ENCODE measurements at regions not wholly inside any gene's neighbourhood (a gene's known extent, or its start where the extent isn't known, plus 50 kb on each side); places are given as distances from the start of the nearest gene placed in this dataset.

DNA sequence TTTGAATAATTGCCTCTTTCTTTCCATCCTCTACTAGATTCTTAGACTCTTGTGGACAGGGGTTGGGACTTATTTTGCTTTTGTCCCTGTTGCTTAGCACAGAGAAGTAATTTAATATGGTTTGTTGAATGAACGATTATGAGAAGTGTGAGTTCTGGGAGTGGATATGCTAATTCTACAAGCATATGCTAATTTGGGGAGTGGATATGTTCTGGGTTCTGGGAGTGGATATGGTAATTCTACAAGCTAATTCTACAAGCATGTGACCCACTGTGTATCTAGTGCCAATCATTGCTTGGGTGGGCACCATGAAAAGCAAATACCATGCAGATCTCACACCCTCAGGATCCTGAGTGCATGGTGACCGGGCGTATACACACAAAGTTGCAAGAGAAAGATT lies 181.8 kb upstream of the IL12B start:
- CTCF ChIA-PET (ENCODE audit: low intra/inter-chr PET ratio) = no interaction called here
- Histone ChIP-seq H3K4me1 (replicated peaks in 1 of 2; ENCODE audit: control insufficient read depth in 2 of 2, insufficient read depth in 2 of 2, low read length in 2 of 2) (no peaks in the 10 kb centered on the region), H3K27ac (ENCODE audit: extremely low read depth, low read depth, low read length) (no peak overlapping the region), H3K79me2 (ENCODE audit: control insufficient read depth, insufficient read depth, low read length) (no peaks in the 10 kb centered on the region), H3K4me3 (no peak overlapping the region), H2AFZ (ENCODE audit: low read depth, low read length) (no peak overlapping the region), H3K4me2 (ENCODE audit: insufficient read depth, low read length) (no peak overlapping the region), H3K9ac (ENCODE audit: insufficient read depth in 1 of 2, low read depth in 2 of 2, low read length in 2 of 2) (no peak overlapping the region), H3K9me1 (ENCODE audit: control insufficient read depth, insufficient read depth, low read length) (no peaks in the 10 kb centered on the region), H3K27me3 (ENCODE audit: control insufficient read depth in 2 of 2, insufficient read depth in 2 of 2, low read length in 2 of 2) (no peaks in the 10 kb centered on the region; a peak in 1 of 5 replicates), H3K9me3 (replicated peaks; ENCODE audit: control insufficient read depth, insufficient read depth, low read depth, low read length) (no peaks in the 10 kb centered on the region), H3K36me3 (ENCODE audit: control insufficient read depth, insufficient read depth, low read length) (no peaks in the 10 kb centered on the region), H4K20me1 (replicated peaks; ENCODE audit: control insufficient read depth, insufficient read depth, low read length) (no peaks in the 10 kb centered on the region)
- FAIRE-seq = no peak
- no peak for ATAC-seq
- POLR2A ChIA-PET = no interaction called here
- BruUV-seq (replicated peaks) = no TSS peak
- WGBS (ENCODE audit: insufficient coverage, low coverage, missing lambda C conversion rate) = 4% methylated on average over 3 of the region's 3 CpGs
- intact Hi-C loops (cut with micrococcal nuclease) = loop anchor here (10.0 kb wide), 2 partner anchors 153 to 263 kb away; no protein-coding TSS in a partner anchor
- in situ Hi-C loops (cut with MboI) = no loop called here
- no peak for DNase-seq (ENCODE audit: extremely low read depth in 1 of 4, low spot score in 3 of 4)
- TF ChIP-seq ZNF589 (CRISPR knock-in tag; IDR thresholded peaks at IDR 0.05; ENCODE audit: low read depth) = no peak
- no peak for TF ChIP-seq ZNF431 (CRISPR knock-in tag; IDR thresholded peaks at IDR 0.05)
- TF ChIP-seq, protein P1, sequence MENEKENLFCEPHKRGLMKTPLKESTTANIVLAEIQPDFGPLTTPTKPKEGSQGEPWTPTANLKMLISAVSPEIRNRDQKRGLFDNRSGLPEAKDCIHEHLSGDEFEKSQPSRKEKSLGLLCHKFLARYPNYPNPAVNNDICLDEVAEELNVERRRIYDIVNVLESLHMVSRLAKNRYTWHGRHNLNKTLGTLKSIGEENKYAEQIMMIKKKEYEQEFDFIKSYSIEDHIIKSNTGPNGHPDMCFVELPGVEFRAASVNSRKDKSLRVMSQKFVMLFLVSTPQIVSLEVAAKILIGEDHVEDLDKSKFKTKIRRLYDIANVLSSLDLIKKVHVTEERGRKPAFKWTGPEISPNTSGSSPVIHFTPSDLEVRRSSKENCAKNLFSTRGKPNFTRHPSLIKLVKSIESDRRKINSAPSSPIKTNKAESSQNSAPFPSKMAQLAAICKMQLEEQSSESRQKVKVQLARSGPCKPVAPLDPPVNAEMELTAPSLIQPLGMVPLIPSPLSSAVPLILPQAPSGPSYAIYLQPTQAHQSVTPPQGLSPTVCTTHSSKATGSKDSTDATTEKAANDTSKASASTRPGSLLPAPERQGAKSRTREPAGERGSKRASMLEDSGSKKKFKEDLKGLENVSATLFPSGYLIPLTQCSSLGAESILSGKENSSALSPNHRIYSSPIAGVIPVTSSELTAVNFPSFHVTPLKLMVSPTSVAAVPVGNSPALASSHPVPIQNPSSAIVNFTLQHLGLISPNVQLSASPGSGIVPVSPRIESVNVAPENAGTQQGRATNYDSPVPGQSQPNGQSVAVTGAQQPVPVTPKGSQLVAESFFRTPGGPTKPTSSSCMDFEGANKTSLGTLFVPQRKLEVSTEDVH (IDR thresholded peaks at IDR 0.05; ENCODE audit: low read depth, partially characterized antibody) = no peak
- TF ChIP-seq, protein P2, sequence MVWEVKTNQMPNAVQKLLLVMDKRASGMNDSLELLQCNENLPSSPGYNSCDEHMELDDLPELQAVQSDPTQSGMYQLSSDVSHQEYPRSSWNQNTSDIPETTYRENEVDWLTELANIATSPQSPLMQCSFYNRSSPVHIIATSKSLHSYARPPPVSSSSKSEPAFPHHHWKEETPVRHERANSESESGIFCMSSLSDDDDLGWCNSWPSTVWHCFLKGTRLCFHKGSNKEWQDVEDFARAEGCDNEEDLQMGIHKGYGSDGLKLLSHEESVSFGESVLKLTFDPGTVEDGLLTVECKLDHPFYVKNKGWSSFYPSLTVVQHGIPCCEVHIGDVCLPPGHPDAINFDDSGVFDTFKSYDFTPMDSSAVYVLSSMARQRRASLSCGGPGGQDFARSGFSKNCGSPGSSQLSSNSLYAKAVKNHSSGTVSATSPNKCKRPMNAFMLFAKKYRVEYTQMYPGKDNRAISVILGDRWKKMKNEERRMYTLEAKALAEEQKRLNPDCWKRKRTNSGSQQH (CRISPR knock-in tag; IDR thresholded peaks at IDR 0.05) = no peak
- TF ChIP-seq ZNF134 (CRISPR knock-in tag; conservative IDR thresholded peaks at IDR 0.05) = no peak
- TF ChIP-seq, protein P3, sequence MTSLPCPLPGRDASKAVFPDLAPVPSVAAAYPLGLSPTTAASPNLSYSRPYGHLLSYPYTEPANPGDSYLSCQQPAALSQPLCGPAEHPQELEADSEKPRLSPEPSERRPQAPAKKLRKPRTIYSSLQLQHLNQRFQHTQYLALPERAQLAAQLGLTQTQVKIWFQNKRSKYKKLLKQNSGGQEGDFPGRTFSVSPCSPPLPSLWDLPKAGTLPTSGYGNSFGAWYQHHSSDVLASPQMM (CRISPR knock-in tag; IDR thresholded peaks at IDR 0.05) = no peak
- TF ChIP-seq, protein P4, sequence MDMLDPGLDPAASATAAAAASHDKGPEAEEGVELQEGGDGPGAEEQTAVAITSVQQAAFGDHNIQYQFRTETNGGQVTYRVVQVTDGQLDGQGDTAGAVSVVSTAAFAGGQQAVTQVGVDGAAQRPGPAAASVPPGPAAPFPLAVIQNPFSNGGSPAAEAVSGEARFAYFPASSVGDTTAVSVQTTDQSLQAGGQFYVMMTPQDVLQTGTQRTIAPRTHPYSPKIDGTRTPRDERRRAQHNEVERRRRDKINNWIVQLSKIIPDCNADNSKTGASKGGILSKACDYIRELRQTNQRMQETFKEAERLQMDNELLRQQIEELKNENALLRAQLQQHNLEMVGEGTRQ (CRISPR knock-in tag; IDR thresholded peaks at IDR 0.05) = no peak
- TF ChIP-seq ZNF444 (CRISPR knock-in tag; IDR thresholded peaks at IDR 0.05) = no peak
- no peak for TF ChIP-seq THRAP3 (IDR thresholded peaks at IDR 0.05; ENCODE audit: borderline replicate concordance)
- TF ChIP-seq, protein P5, sequence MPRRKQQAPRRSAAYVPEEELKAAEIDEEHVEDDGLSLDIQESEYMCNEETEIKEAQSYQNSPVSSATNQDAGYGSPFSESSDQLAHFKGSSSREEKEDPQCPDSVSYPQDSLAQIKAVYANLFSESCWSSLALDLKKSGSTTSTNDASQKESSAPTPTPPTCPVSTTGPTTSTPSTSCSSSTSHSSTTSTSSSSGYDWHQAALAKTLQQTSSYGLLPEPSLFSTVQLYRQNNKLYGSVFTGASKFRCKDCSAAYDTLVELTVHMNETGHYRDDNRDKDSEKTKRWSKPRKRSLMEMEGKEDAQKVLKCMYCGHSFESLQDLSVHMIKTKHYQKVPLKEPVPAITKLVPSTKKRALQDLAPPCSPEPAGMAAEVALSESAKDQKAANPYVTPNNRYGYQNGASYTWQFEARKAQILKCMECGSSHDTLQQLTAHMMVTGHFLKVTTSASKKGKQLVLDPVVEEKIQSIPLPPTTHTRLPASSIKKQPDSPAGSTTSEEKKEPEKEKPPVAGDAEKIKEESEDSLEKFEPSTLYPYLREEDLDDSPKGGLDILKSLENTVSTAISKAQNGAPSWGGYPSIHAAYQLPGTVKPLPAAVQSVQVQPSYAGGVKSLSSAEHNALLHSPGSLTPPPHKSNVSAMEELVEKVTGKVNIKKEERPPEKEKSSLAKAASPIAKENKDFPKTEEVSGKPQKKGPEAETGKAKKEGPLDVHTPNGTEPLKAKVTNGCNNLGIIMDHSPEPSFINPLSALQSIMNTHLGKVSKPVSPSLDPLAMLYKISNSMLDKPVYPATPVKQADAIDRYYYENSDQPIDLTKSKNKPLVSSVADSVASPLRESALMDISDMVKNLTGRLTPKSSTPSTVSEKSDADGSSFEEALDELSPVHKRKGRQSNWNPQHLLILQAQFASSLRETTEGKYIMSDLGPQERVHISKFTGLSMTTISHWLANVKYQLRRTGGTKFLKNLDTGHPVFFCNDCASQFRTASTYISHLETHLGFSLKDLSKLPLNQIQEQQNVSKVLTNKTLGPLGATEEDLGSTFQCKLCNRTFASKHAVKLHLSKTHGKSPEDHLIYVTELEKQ (CRISPR knock-in tag; IDR thresholded peaks at IDR 0.05) = no peak
- TF ChIP-seq MAZ (CRISPR knock-in tag; conservative IDR thresholded peaks at IDR 0.05 in 1 of 2, IDR thresholded peaks at IDR 0.05 in 1 of 2) = no peak
- no peak for TF ChIP-seq NFATC3 (IDR thresholded peaks at IDR 0.05)
